HepG2 (cell line): ENCODE measurements at regions not wholly inside any gene's neighbourhood (a gene's known extent, or its start where the extent isn't known, plus 50 kb on each side); places are given as distances from the start of the nearest gene placed in this dataset.

Experiments
- ATAC-seq: fragments of 200-7000 bp; cut with Tn5 transposase; 3 replicates; pipeline ENCODE4 v1.9.1; 2020; ENCODE audit warnings: mild to moderate bottlenecking, moderate library complexity
- BruUV-seq: library from RNA; stranded (reverse); fragments of 400-500 nt; replicated peaks from 2 replicates; lab custom pipeline; 2021; lab: Mats Ljungman, UMichigan
- CTCF ChIA-PET: fragments of 300-600 bp; formaldehyde crosslinking; extraction: SDS; loops from one replicate; lab custom pipeline; 2021; ENCODE audit warnings: low total read pairs, inconsistent platforms, low intra/inter-chr PET ratio; lab: Yijun Ruan, JAX
- POLR2A ChIA-PET: fragments of 350-600 bp; sonication (Branson Sonifier 250); formaldehyde crosslinking; loops from one replicate; lab custom pipeline; 2020; ENCODE audit warnings: antibody characterized with exemption, inconsistent platforms; lab: Yijun Ruan, JAX
- DNase-seq: peaks from one replicate; pipeline ENCODE4 v3.0.0-alpha.2; 2015; ENCODE audit warnings: low spot score
- FAIRE-seq: peaks from 3 replicates; lab custom pipeline; 2011; peaks lifted over from hg19 to GRCh38; lab: Jason Lieb, UNC
- H2AFZ ChIP-seq: one replicate; pipeline ENCODE4 v1.6.1; 2011; ENCODE audit warnings: low read length, inconsistent platforms
- H3K27ac ChIP-seq: fragments of 300-600 bp; 3 replicates; pipeline ENCODE4 v1.8.0; 2011; ENCODE audit warnings: mixed run types, mild to moderate bottlenecking, mixed read lengths, low read length, inconsistent platforms; ENCODE audit not compliant: insufficient read depth; ENCODE audit errors: extremely low read length
- H3K27me3 ChIP-seq, 2 experiments: fragments of 200-600 bp in 1 of 2; 2 replicates in 1 of 2; 3 replicates in 1 of 2; pipeline versions ENCODE4 v1.6.0 to v1.8.0; 2011; ENCODE audit warnings: low read length in 2 of 2, mild to moderate bottlenecking in 2 of 2, moderate library complexity in 2 of 2, inconsistent platforms in 1 of 2; ENCODE audit not compliant: insufficient read depth in 2 of 2, control insufficient read depth in 1 of 2
- H3K36me3 ChIP-seq, 2 experiments: fragments of 200-600 bp in 1 of 2; replicated peaks in 1 of 2; 2 replicates in 1 of 2; 3 replicates in 1 of 2; pipeline versions ENCODE4 v1.5.1 to v1.8.0; 2011; ENCODE audit warnings: low read length in 2 of 2, inconsistent platforms in 1 of 2; ENCODE audit not compliant: insufficient read depth in 2 of 2, control insufficient read depth in 1 of 2
- H3K4me1 ChIP-seq: 2 replicates; pipeline ENCODE4 v1.5.1; 2012; ENCODE audit warnings: low read length, inconsistent platforms; ENCODE audit not compliant: insufficient read depth
- H3K4me2 ChIP-seq: 2 replicates; pipeline ENCODE4 v1.6.0; 2011; ENCODE audit warnings: low read depth, low read length, inconsistent platforms
- H3K4me3 ChIP-seq, 3 experiments: fragments of 200-600 bp in 1 of 3; sonication (generic), shearing (Covaris generic) in 1 of 3; replicated peaks in 1 of 3; 2 replicates each; pipeline ENCODE4 v1.5.1; 2011 to 2016; ENCODE audit warnings: low read length in 3 of 3, inconsistent platforms in 2 of 3, low read depth in 2 of 3, mild to moderate bottlenecking in 2 of 3, control low read depth in 1 of 3, mixed read lengths in 1 of 3; ENCODE audit not compliant: insufficient read depth in 1 of 3
- H3K79me2 ChIP-seq: one replicate; pipeline ENCODE4 v1.6.1; 2011; ENCODE audit warnings: low read length, inconsistent platforms; ENCODE audit not compliant: insufficient read depth
- H3K9ac ChIP-seq: 2 replicates; pipeline ENCODE4 v1.6.0; 2011; ENCODE audit warnings: mild to moderate bottlenecking, low read depth, low read length, inconsistent platforms; ENCODE audit not compliant: insufficient read depth
- H3K9me3 ChIP-seq: 2 replicates; pipeline ENCODE4 v1.5.1; 2012; ENCODE audit warnings: mild to moderate bottlenecking, low read length
- H4K20me1 ChIP-seq: 2 replicates; pipeline ENCODE4 v1.6.0; 2011; ENCODE audit warnings: inconsistent platforms, mild to moderate bottlenecking, low read length, moderate library complexity; ENCODE audit not compliant: insufficient read depth
- BORCS8-MEF2B ChIP-seq: sonication (generic); formaldehyde crosslinking; IDR thresholded peaks from 2 replicates; pipeline ENCODE4 v1.8.0; 2022; ENCODE audit warnings: mild to moderate bottlenecking, missing genetic modification reagents
- SRF ChIP-seq: IDR thresholded peaks from 2 replicates; pipeline ENCODE4 v1.6.1; 2011; ENCODE audit warnings: mild to moderate bottlenecking, low read depth, low read length, moderate library complexity
- TP53 ChIP-seq: sonication (generic); formaldehyde crosslinking; conservative IDR thresholded peaks from 2 replicates; pipeline ENCODE4 v1.4.0; 2020; ENCODE audit warnings: missing genetic modification reagents
- ZNF549 ChIP-seq: sonication (generic); formaldehyde crosslinking; IDR thresholded peaks from 2 replicates; pipeline ENCODE4 v1.5.0; 2020; ENCODE audit warnings: missing genetic modification reagents
- ZNF552 ChIP-seq: sonication (generic); formaldehyde crosslinking; IDR thresholded peaks from 2 replicates; pipeline ENCODE4 v1.9.0; 2022; ENCODE audit warnings: missing genetic modification reagents, mild to moderate bottlenecking, borderline replicate concordance
- WGBS: methylation state at CpG from one replicate; pipeline ENCODE4 v1.1.6; 2017; ENCODE audit warnings: low lambda C conversion rate; 5-methylcytosine and 5-hydroxymethylcytosine counted together
- in situ Hi-C: cut with HindIII; loops from 2 replicates; pipeline ENCODE4 v1.10.0; 2017; ENCODE audit warnings: low pct_unique_long_range_greater_than_20kb; ENCODE audit not compliant: extremely low pct_ligation_motif_present
- intact Hi-C: fragments of 100-400 bp; cut with micrococcal nuclease; formaldehyde crosslinking; loops from one replicate; pipeline ENCODE4 v1.10.0; 2022; ENCODE audit not compliant: unreplicated experiment

GRCh38 chr10:124181656-124182055, 88.3 kb upstream of the CHST15 start:
- H3K36me3 ChIP-seq = no peaks in the 10 kb centered on the region
- no peak for ATAC-seq
- H4K20me1 ChIP-seq = no peaks in the 10 kb centered on the region
- no peak overlapping the region for H3K4me3 ChIP-seq
- DNase-seq = no peak
- H3K4me1 ChIP-seq = no peaks in the 10 kb centered on the region
- POLR2A ChIA-PET = no interaction called here
- TF ChIP-seq ZNF552 (CRISPR knock-in tag) (no peak), ZNF549 (CRISPR knock-in tag) (no peak), BORCS8-MEF2B (no peak), TP53 (CRISPR knock-in tag) (no peak)
- H3K4me2 ChIP-seq = no peak overlapping the region
- FAIRE-seq = no peak
- in situ Hi-C loops = no loop called here
- BruUV-seq = no TSS peak
- H2AFZ ChIP-seq = no peak overlapping the region
- H3K27ac ChIP-seq = no peak overlapping the region
- CTCF ChIA-PET = no interaction called here
- H3K27me3 ChIP-seq = peaks cover 2 to 24% of the 10 kb centered on the region in 2 experiments; a peak in 2 of 5 replicates
- intact Hi-C loops = no loop called here
- no peaks in the 10 kb centered on the region for H3K79me2 ChIP-seq
- WGBS = 42% methylated on average over 8 of the region's 8 CpGs
- no peaks in the 10 kb centered on the region for H3K9me3 ChIP-seq
- H3K9ac ChIP-seq = no peak overlapping the region

- Histone ChIP-seq H3K36me3 (no peaks in the 10 kb centered on the region), H3K79me2 (no peaks in the 10 kb centered on the region), H3K4me3 (no peak overlapping the region), H3K9ac (no peak overlapping the region), H3K27ac (no peak overlapping the region), H3K4me2 (no peak overlapping the region), H4K20me1 (no peaks in the 10 kb centered on the region), H3K4me1 (no peaks in the 10 kb centered on the region), H2AFZ (no peak overlapping the region), H3K27me3 (peaks cover 2 to 27% of the 10 kb centered on the region in 2 experiments; a peak in 3 of 5 replicates)
- no TSS peak for BruUV-seq
- ATAC-seq = no peak
- in situ Hi-C loops = no loop called here
- CTCF ChIA-PET = no interaction called here
- WGBS = 58% methylated on average over 10 of the region's 10 CpGs
- TF ChIP-seq SRF = no peak
- TF ChIP-seq, all 625 proteins: peak for 0
- no peaks in the 10 kb centered on the region for H3K9me3 ChIP-seq
- intact Hi-C loops = no loop called here
- no peak for FAIRE-seq
- POLR2A ChIA-PET = no interaction called here
- no peak for DNase-seq
Observed at GRCh38 chr10:124180947-124181549, 87.7 kb upstream of the CHST15 start.
